CD4-positive, alpha-beta T cell (primary cell): ENCODE measurements at regions not wholly inside any gene's neighbourhood (a gene's known extent, or its start where the extent isn't known, plus 50 kb on each side); places are given as distances from the start of the nearest gene placed in this dataset.

Experiments used
- ATAC-seq: fragments of 200-7000 bp; cut with Tn5 transposase; one replicate; pipeline ENCODE4 v1.10.0; 2022; ENCODE audit warnings: mild to moderate bottlenecking; ENCODE audit not compliant: poor library complexity
- CTCF ChIA-PET: fragments of 350-600 bp; sonication (Branson Sonifier 250); formaldehyde crosslinking; loops from one replicate; lab custom pipeline; 2021; ENCODE audit warnings: antibody characterized with exemption, inconsistent platforms; lab: Charles Lee
- POLR2A ChIA-PET: fragments of 350-600 bp; sonication (Branson Sonifier 250); formaldehyde crosslinking; loops from one replicate; lab custom pipeline; 2021; ENCODE audit warnings: antibody characterized with exemption, inconsistent platforms; lab: Charles Lee
- DNase-seq, 14 experiments: peaks; one replicate each; pipeline ENCODE4 v3.0.0-alpha.2; 2013 to 2020; ENCODE audit warnings: mixed read lengths in 2 of 14
- H3K27ac ChIP-seq, 2 donors: one replicate each; pipeline versions ENCODE4 v1.5.1 to v1.7.0; 2013; ENCODE audit warnings: low read length in 2 of 2, low read depth in 1 of 2, mild to moderate bottlenecking in 1 of 2
- H3K27me3 ChIP-seq, 2 experiments: 1 replicate in 1 of 2; 2 replicates in 1 of 2; pipeline versions ENCODE4 v1.6.1 to v1.7.0; 2013; ENCODE audit warnings: low read length in 2 of 2, control low read depth in 1 of 2, mild to moderate bottlenecking in 1 of 2, moderate library complexity in 1 of 2; ENCODE audit not compliant: insufficient read depth in 2 of 2, control insufficient read depth in 1 of 2
- H3K36me3 ChIP-seq: one replicate; pipeline ENCODE4 v1.6.1; 2013; ENCODE audit warnings: low read length, control low read depth; ENCODE audit not compliant: insufficient read depth
- H3K4me1 ChIP-seq: one replicate; pipeline ENCODE4 v1.6.1; 2013; ENCODE audit warnings: low read length, control low read depth; ENCODE audit not compliant: insufficient read depth
- H3K4me3 ChIP-seq: one replicate; pipeline ENCODE4 v1.5.1; 2013; ENCODE audit warnings: mild to moderate bottlenecking, low read length, moderate library complexity
- H3K9me3 ChIP-seq, 2 experiments: 1 replicate in 1 of 2; 2 replicates in 1 of 2; pipeline versions ENCODE4 v1.6.1 to v1.7.0; 2013; ENCODE audit warnings: low read length in 2 of 2, mild to moderate bottlenecking in 2 of 2, control low read depth in 1 of 2, moderate library complexity in 1 of 2; ENCODE audit not compliant: control insufficient read depth in 1 of 2, insufficient read depth in 1 of 2
- H3K27ac Mint-ChIP-seq: one replicate; pipeline ENCODE4 v1.8.0; 2020; ENCODE audit warnings: mixed read lengths
- H3K27me3 Mint-ChIP-seq: one replicate; pipeline ENCODE4 v1.8.0; 2021; ENCODE audit warnings: mixed read lengths
- H3K36me3 Mint-ChIP-seq: one replicate; pipeline ENCODE4 v1.8.0; 2021; ENCODE audit warnings: low read depth, mixed read lengths
- H3K4me1 Mint-ChIP-seq: one replicate; pipeline ENCODE4 v1.8.0; 2021; ENCODE audit warnings: low read depth, mixed read lengths
- H3K4me3 Mint-ChIP-seq: one replicate; pipeline ENCODE4 v1.8.0; 2020; ENCODE audit warnings: mild to moderate bottlenecking, mixed read lengths
- H3K9me3 Mint-ChIP-seq: one replicate; pipeline ENCODE4 v1.8.0; 2020; ENCODE audit warnings: mixed read lengths
- intact Hi-C, 2 experiments: fragments of 100-400 bp; cut with DNase I in 1 of 2; cut with micrococcal nuclease in 1 of 2; formaldehyde crosslinking; loops; one replicate each; pipeline versions ENCODE4 v1.15.1 to v1.9.0; 2023 to 2025; cut with DNase I, micrococcal nuclease
- TF ChIP-seq, protein P1 (sequence below): fragments of 200-600 bp; IDR thresholded peaks from one replicate; pipeline ENCODE4 v1.8.0; 2022; ENCODE audit warnings: antibody characterized with exemption, mild to moderate bottlenecking

- CTCF ChIA-PET = no interaction called here
- peaks cover 10% of the 10 kb centered on the region for H3K9me3 Mint-ChIP-seq
- ATAC-seq (no peak), DNase-seq (no peak)
- no peak overlapping the region for H3K27ac Mint-ChIP-seq
- no peak overlapping the region for H3K4me3 Mint-ChIP-seq
- no peaks in the 10 kb centered on the region for H3K4me1 Mint-ChIP-seq
- H3K9me3 ChIP-seq = peaks cover 0 to 3% of the 10 kb centered on the region in 2 experiments
- no peaks in the 10 kb centered on the region for H3K36me3 Mint-ChIP-seq
- TF ChIP-seq, protein P1, sequence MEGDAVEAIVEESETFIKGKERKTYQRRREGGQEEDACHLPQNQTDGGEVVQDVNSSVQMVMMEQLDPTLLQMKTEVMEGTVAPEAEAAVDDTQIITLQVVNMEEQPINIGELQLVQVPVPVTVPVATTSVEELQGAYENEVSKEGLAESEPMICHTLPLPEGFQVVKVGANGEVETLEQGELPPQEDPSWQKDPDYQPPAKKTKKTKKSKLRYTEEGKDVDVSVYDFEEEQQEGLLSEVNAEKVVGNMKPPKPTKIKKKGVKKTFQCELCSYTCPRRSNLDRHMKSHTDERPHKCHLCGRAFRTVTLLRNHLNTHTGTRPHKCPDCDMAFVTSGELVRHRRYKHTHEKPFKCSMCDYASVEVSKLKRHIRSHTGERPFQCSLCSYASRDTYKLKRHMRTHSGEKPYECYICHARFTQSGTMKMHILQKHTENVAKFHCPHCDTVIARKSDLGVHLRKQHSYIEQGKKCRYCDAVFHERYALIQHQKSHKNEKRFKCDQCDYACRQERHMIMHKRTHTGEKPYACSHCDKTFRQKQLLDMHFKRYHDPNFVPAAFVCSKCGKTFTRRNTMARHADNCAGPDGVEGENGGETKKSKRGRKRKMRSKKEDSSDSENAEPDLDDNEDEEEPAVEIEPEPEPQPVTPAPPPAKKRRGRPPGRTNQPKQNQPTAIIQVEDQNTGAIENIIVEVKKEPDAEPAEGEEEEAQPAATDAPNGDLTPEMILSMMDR = no peak
- POLR2A ChIA-PET = no interaction called here
- H3K4me3 ChIP-seq = no peak overlapping the region
- no peaks in the 10 kb centered on the region for H3K27me3 ChIP-seq
- H3K27ac ChIP-seq = no peak overlapping the region
- H3K36me3 ChIP-seq = no peaks in the 10 kb centered on the region
- intact Hi-C loops = no loop called here
- no peaks in the 10 kb centered on the region for H3K4me1 ChIP-seq
- H3K27me3 Mint-ChIP-seq = no peaks in the 10 kb centered on the region
Measured at GRCh38 chr10:109247814-109248213, 675.5 kb downstream of the XPNPEP1 start.

DNA sequence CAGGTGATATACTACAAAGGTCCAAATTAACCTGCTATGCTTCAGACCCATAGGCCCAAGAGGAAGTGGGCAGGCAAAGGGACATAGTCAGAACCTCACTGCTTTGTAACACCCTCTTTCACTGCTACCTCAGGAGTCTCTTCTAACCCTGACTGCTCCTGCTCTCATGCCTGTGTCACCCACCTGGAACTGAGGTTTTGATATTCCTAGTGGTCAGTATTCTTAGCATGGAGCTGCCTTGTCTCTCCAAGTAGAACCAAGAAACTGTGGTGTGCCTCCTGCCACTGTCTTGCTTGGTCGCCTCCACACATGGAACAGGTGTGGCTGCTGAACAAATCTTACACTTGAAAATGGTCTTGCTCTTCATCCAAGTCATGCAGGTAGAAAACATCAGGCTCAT, 677.5 kb downstream of the XPNPEP1 start:
- Mint-ChIP-seq H3K4me1 (no peaks in the 10 kb centered on the region), H3K27me3 (no peaks in the 10 kb centered on the region), H3K27ac (no peak overlapping the region), H3K9me3 (peaks cover 9% of the 10 kb centered on the region), H3K36me3 (no peaks in the 10 kb centered on the region), H3K4me3 (no peak overlapping the region)
- Histone ChIP-seq H3K27me3 (no peaks in the 10 kb centered on the region), H3K4me3 (no peak overlapping the region), H3K36me3 (no peaks in the 10 kb centered on the region), H3K9me3 (peaks cover 0 to 3% of the 10 kb centered on the region in 2 experiments), H3K4me1 (no peaks in the 10 kb centered on the region), H3K27ac (no peak overlapping the region)
- intact Hi-C loops = no loop called here
- ATAC-seq (no peak), DNase-seq (no peak)
- TF ChIP-seq, protein P1 = no peak
- ChIA-PET POLR2A (no interaction called here), CTCF (no interaction called here)

- CTCF ChIA-PET = no interaction called here
Measured at GRCh38 chr10:109239371-109239770, 683.9 kb downstream of the XPNPEP1 start.

More at GRCh38 chr10:109239371-109239770, 683.9 kb downstream of the XPNPEP1 start:
- POLR2A ChIA-PET = no interaction called here
- DNase-seq = no peak
- Mint-ChIP-seq H3K36me3 (no peaks in the 10 kb centered on the region), H3K27ac (no peak overlapping the region), H3K4me3 (no peak overlapping the region), H3K27me3 (no peaks in the 10 kb centered on the region), H3K4me1 (no peaks in the 10 kb centered on the region), H3K9me3 (peaks cover 10% of the 10 kb centered on the region)
- no peaks in the 10 kb centered on the region for H3K9me3 ChIP-seq
- H3K27ac ChIP-seq = no peak overlapping the region
- H3K4me3 ChIP-seq = no peak overlapping the region
- no peak for ATAC-seq
- H3K27me3 ChIP-seq = no peaks in the 10 kb centered on the region
- no peaks in the 10 kb centered on the region for H3K36me3 ChIP-seq
- H3K4me1 ChIP-seq = no peaks in the 10 kb centered on the region
- intact Hi-C loops = no loop called here
- TF ChIP-seq, protein P1 = no peak
